Glutamatergic neuron (in vitro differentiated cells): ENCODE measurements at regions not wholly inside any gene's neighbourhood (a gene's known extent, or its start where the extent isn't known, plus 50 kb on each side); places are given as distances from the start of the nearest gene placed in this dataset.

Experiments used
- DNase-seq: peaks from one replicate; pipeline ENCODE4 v3.0.0; 2022
- H3K27ac Mint-ChIP-seq: one replicate; pipeline ENCODE4 v1.8.0; 2020; ENCODE audit warnings: mild to moderate bottlenecking, mixed read lengths, inconsistent platforms; ENCODE audit not compliant: unreplicated experiment
- H3K27me3 Mint-ChIP-seq: one replicate; pipeline ENCODE4 v1.8.0; 2020; ENCODE audit warnings: mild to moderate bottlenecking, moderate library complexity, mixed read lengths, inconsistent platforms; ENCODE audit not compliant: unreplicated experiment
- H3K36me3 Mint-ChIP-seq: one replicate; pipeline ENCODE4 v1.8.0; 2020; ENCODE audit warnings: mild to moderate bottlenecking, mixed read lengths, inconsistent platforms; ENCODE audit not compliant: unreplicated experiment
- H3K4me1 Mint-ChIP-seq: one replicate; pipeline ENCODE4 v1.8.0; 2020; ENCODE audit warnings: mild to moderate bottlenecking, low read depth, mixed read lengths, inconsistent platforms; ENCODE audit not compliant: unreplicated experiment
- H3K4me3 Mint-ChIP-seq: one replicate; pipeline ENCODE4 v1.8.0; 2020; ENCODE audit warnings: mild to moderate bottlenecking, mixed read lengths, inconsistent platforms; ENCODE audit not compliant: unreplicated experiment
- H3K9me3 Mint-ChIP-seq: one replicate; pipeline ENCODE4 v1.8.0; 2020; ENCODE audit warnings: mild to moderate bottlenecking, moderate library complexity, mixed read lengths, inconsistent platforms; ENCODE audit not compliant: unreplicated experiment
- TF ChIP-seq, protein P1 (sequence below): fragments of 200-600 bp; sonication (generic); IDR thresholded peaks from one replicate; pipeline ENCODE4 v1.5.0; 2021; ENCODE audit not compliant: partially characterized antibody, unreplicated experiment

DNA sequence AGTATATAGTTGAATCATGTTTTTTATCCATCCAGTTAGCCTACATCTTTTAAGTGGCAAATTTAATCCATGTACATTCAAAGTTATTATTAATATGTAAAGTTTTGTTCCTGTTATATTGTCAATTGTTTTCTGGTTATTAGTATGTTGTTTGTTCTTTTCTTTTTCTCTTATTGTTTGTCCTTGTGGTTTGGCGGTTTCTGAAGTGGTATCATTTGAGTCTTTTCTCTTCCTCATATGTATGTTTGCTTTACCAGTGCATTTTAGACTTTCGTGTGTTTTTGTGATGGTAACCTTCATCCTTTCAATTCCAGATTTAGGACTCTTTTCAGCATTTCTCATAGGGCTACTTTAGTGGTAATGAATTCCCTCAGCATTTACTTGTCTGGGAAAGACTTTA lies 130.4 kb upstream of the RFX3 start:
- Mint-ChIP-seq H3K9me3 (peaks cover 5% of the 10 kb centered on the region), H3K27ac (no peak overlapping the region), H3K36me3 (no peaks in the 10 kb centered on the region), H3K27me3 (peaks cover 3% of the 10 kb centered on the region), H3K4me1 (no peaks in the 10 kb centered on the region), H3K4me3 (no peak overlapping the region)
- TF ChIP-seq, protein P1, sequence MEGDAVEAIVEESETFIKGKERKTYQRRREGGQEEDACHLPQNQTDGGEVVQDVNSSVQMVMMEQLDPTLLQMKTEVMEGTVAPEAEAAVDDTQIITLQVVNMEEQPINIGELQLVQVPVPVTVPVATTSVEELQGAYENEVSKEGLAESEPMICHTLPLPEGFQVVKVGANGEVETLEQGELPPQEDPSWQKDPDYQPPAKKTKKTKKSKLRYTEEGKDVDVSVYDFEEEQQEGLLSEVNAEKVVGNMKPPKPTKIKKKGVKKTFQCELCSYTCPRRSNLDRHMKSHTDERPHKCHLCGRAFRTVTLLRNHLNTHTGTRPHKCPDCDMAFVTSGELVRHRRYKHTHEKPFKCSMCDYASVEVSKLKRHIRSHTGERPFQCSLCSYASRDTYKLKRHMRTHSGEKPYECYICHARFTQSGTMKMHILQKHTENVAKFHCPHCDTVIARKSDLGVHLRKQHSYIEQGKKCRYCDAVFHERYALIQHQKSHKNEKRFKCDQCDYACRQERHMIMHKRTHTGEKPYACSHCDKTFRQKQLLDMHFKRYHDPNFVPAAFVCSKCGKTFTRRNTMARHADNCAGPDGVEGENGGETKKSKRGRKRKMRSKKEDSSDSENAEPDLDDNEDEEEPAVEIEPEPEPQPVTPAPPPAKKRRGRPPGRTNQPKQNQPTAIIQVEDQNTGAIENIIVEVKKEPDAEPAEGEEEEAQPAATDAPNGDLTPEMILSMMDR = no peak
- no peak for DNase-seq

DNA sequence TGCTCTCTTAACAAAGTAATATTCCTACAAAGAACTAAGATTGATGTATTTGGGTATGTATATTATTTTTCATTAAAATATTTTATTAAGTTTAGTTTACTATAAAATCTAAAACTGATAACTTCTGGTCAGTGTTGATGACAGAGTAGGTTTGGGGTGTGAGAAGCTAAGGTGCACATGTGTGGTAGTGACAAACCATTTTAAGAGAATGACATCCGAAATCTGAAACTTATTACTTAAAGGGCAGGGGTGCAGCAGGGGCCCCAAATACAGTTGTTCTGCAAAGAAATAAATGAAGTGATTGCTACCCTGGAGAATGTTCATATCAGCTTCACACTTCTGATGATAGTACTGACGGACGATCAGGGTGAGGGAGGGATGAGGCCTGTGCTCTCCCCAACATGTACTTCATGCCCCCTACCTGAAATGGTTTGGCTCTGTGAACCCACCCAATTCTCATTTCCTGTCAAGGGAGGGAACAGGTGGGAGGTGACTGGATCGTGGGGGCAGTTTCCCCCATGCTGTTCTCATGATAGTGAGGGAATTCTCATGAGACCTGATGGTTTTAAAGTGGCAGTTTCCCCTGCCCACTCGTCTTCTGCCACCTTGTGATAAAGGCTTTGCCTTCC lies 125.3 kb upstream of the RFX3 start:
- no peaks in the 10 kb centered on the region for H3K36me3 Mint-ChIP-seq
- no peak overlapping the region for H3K27ac Mint-ChIP-seq
- H3K4me1 Mint-ChIP-seq = no peaks in the 10 kb centered on the region
- H3K4me3 Mint-ChIP-seq = no peak overlapping the region
- TF ChIP-seq, protein P1 = no peak
- no peaks in the 10 kb centered on the region for H3K27me3 Mint-ChIP-seq
- H3K9me3 Mint-ChIP-seq = no peaks in the 10 kb centered on the region
- DNase-seq = no peak

DNA sequence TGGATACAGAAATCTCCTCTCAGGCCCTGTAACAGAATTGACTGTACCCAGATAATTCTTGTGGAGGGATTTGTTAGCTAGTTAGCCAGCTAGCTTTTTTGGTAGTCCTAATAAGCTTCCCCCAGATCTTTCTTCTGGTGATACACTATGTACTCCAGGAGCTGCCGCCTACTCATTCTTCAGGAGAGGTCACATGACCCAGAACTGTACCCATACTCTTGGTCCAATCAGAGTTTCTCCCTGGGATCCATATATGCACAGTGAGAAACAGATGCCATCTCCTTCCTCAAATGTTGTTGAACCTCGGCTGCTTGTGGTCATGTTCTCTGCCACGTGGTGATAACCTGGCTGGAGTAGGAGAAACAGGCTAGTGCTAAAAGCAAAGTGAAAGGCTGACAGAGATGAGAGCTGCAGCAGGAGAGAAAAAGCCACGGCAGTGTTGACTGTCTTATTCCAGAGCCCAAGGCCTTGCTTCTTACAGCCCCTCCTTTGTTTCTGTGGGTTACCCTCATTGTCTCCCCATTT lies 123.0 kb upstream of the RFX3 start:
- no peak for DNase-seq
- no peak overlapping the region for H3K4me3 Mint-ChIP-seq
- H3K4me1 Mint-ChIP-seq = no peaks in the 10 kb centered on the region
- no peak overlapping the region for H3K27ac Mint-ChIP-seq
- TF ChIP-seq, protein P1 = no peak
- H3K36me3 Mint-ChIP-seq = no peaks in the 10 kb centered on the region
- no peaks in the 10 kb centered on the region for H3K9me3 Mint-ChIP-seq
- no peaks in the 10 kb centered on the region for H3K27me3 Mint-ChIP-seq

- H3K9me3 Mint-ChIP-seq = no peaks in the 10 kb centered on the region
- no peak overlapping the region for H3K4me3 Mint-ChIP-seq
- no peaks in the 10 kb centered on the region for H3K36me3 Mint-ChIP-seq
- TF ChIP-seq, protein P1 = no peak
- no peaks in the 10 kb centered on the region for H3K4me1 Mint-ChIP-seq
- DNase-seq = no peak
- H3K27me3 Mint-ChIP-seq = no peaks in the 10 kb centered on the region
- H3K27ac Mint-ChIP-seq = no peak overlapping the region
Measured at GRCh38 chr9:3648266-3648665, 122.5 kb upstream of the RFX3 start.

DNA sequence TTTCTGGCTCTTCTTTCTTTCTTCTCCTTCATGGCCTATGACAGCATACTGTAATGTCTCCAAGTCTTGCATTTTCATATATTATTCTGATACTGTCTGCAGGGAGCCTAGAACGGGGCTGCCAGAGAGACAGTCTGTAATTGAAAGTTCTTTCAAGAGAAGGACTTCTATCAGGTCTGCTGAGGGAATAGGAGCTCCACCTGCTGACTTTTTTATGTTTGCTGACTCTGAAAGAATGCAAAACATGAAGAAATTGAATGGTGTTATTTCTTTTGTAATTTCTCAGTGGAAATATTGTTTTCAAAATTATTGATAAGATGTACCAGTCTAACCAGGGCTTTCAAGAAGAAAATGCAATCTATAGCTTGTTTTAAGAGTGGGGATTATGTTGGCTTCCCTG lies 121.9 kb upstream of the RFX3 start:
- no peaks in the 10 kb centered on the region for H3K36me3 Mint-ChIP-seq
- H3K27ac Mint-ChIP-seq = no peak overlapping the region
- no peaks in the 10 kb centered on the region for H3K27me3 Mint-ChIP-seq
- no peak overlapping the region for H3K4me3 Mint-ChIP-seq
- no peaks in the 10 kb centered on the region for H3K9me3 Mint-ChIP-seq
- TF ChIP-seq, protein P1 = no peak
- no peaks in the 10 kb centered on the region for H3K4me1 Mint-ChIP-seq
- no peak for DNase-seq
